Spleen (tissue), 7 donors: ENCODE measurements at regions not wholly inside any gene's neighbourhood (a gene's known extent, or its start where the extent isn't known, plus 50 kb on each side); places are given as distances from the start of the nearest gene placed in this dataset.

Source experiments
- CTCF ChIP-seq, 11 experiments: fragments of 200-600 bp in 7 of 11; fragments of 450-650 bp in 4 of 11; sonication (generic) in 4 of 11; IDR thresholded peaks in 8 of 11; conservative IDR thresholded peaks in 3 of 11; 1 replicate in 7 of 11; 2 replicates in 4 of 11; pipeline versions ENCODE4 v1.4.0 to v1.8.0; 2016 to 2021; ENCODE audit warnings: antibody characterized with exemption in 11 of 11, inconsistent platforms in 4 of 11, mild to moderate bottlenecking in 1 of 11
- POLR2A ChIP-seq, 3 donors: fragments of 450-650 bp; IDR thresholded peaks; one replicate each; pipeline ENCODE4 v1.5.1; 2017; ENCODE audit warnings: antibody characterized with exemption in 3 of 3, mild to moderate bottlenecking in 1 of 3
- POLR2AphosphoS5 ChIP-seq, 3 donors: sonication (generic); formaldehyde crosslinking; IDR thresholded peaks; one replicate each; pipeline ENCODE4 v1.5.1; 2017; ENCODE audit warnings: antibody characterized with exemption in 3 of 3
- donor health status: DM: no; HTN: no; CAD: no; lungs with moderate emphysema.
- donor health status: DM: no; HTN: no; CAD: no.
- donor health status: DM: no; HTN: no; CAD: no.

- TF ChIP-seq CTCF (IDR thresholded peaks at IDR 0.05 in 8 of 11, conservative IDR thresholded peaks at IDR 0.05 in 3 of 11): no peak
- no peak for TF ChIP-seq POLR2AphosphoS5 (IDR thresholded peaks at IDR 0.05)
- TF ChIP-seq POLR2A (IDR thresholded peaks at IDR 0.05): no peak
Measured at GRCh38 chr11:91066456-91067047, 843.7 kb upstream of the CHORDC1 start.
